Smooth muscle cell (in vitro differentiated cells): ENCODE measurements at regions not wholly inside any gene's neighbourhood (a gene's known extent, or its start where the extent isn't known, plus 50 kb on each side); places are given as distances from the start of the nearest gene placed in this dataset.
"Not testable (repeated sequence)": the region's sequence is repeated elsewhere in the genome, so short reads cannot be mapped to it uniquely, and the experiment has no call there.

Experiments used
- DNase-seq: peaks from one replicate; lab custom pipeline; 2025; ENCODE audit not compliant: unreplicated experiment; lab: John Stamatoyannopoulos, UW
- H2AFZ ChIP-seq: fragments of 200-600 bp; sonication (generic); 2 replicates; pipeline ENCODE4 v1.6.0; 2016; ENCODE audit warnings: antibody characterized with exemption, low read depth, mild to moderate bottlenecking
- H3F3A ChIP-seq: fragments of 200-600 bp; sonication (generic); 2 replicates; pipeline ENCODE4 v1.6.0; 2017; ENCODE audit warnings: antibody characterized with exemption, low read depth
- H3K27ac ChIP-seq: fragments of 200-600 bp; sonication (generic); 2 replicates; pipeline ENCODE4 v1.5.1; 2016; ENCODE audit warnings: low read depth, mild to moderate bottlenecking
- H3K27me3 ChIP-seq: fragments of 200-600 bp; sonication (generic); 2 replicates; pipeline ENCODE4 v1.6.1; 2016; ENCODE audit warnings: low read depth, mild to moderate bottlenecking
- H3K36me3 ChIP-seq: fragments of 200-600 bp; sonication (generic); 2 replicates; pipeline ENCODE4 v1.5.1; 2016; ENCODE audit warnings: low read depth
- H3K4me1 ChIP-seq: fragments of 200-600 bp; sonication (generic); 2 replicates; pipeline ENCODE4 v1.5.1; 2016; ENCODE audit warnings: low read depth
- H3K4me2 ChIP-seq: fragments of 200-600 bp; sonication (generic); 2 replicates; pipeline ENCODE4 v1.6.0; 2016; ENCODE audit warnings: mild to moderate bottlenecking
- H3K4me3 ChIP-seq: fragments of 200-600 bp; sonication (generic); 2 replicates; pipeline ENCODE4 v1.5.1; 2016; ENCODE audit warnings: mild to moderate bottlenecking
- H3K79me2 ChIP-seq: fragments of 200-600 bp; sonication (generic); 2 replicates; pipeline ENCODE4 v1.6.0; 2016; ENCODE audit warnings: low read depth, mild to moderate bottlenecking
- H3K9ac ChIP-seq: fragments of 200-600 bp; sonication (generic); 2 replicates; pipeline ENCODE4 v1.6.0; 2016; ENCODE audit warnings: low read depth
- H3K9me3 ChIP-seq: fragments of 200-600 bp; sonication (generic); replicated peaks from 2 replicates; pipeline ENCODE4 v1.5.1; 2016; ENCODE audit warnings: low read depth
- H4K20me1 ChIP-seq: fragments of 200-600 bp; sonication (generic); 2 replicates; pipeline ENCODE4 v1.6.0; 2016; ENCODE audit warnings: low read depth
- CTCF ChIP-seq: fragments of 200-600 bp; sonication (generic); IDR thresholded peaks from 2 replicates; pipeline ENCODE4 v1.5.1; 2017; ENCODE audit warnings: borderline replicate concordance, mild to moderate bottlenecking, antibody characterized with exemption; ENCODE audit not compliant: insufficient read depth, poor library complexity, severe bottlenecking
- WGBS: methylation state at CpG from one replicate; pipeline ENCODE4 v1.1.7; 2016; ENCODE audit warnings: low lambda C conversion rate; 5-methylcytosine and 5-hydroxymethylcytosine counted together

DNA sequence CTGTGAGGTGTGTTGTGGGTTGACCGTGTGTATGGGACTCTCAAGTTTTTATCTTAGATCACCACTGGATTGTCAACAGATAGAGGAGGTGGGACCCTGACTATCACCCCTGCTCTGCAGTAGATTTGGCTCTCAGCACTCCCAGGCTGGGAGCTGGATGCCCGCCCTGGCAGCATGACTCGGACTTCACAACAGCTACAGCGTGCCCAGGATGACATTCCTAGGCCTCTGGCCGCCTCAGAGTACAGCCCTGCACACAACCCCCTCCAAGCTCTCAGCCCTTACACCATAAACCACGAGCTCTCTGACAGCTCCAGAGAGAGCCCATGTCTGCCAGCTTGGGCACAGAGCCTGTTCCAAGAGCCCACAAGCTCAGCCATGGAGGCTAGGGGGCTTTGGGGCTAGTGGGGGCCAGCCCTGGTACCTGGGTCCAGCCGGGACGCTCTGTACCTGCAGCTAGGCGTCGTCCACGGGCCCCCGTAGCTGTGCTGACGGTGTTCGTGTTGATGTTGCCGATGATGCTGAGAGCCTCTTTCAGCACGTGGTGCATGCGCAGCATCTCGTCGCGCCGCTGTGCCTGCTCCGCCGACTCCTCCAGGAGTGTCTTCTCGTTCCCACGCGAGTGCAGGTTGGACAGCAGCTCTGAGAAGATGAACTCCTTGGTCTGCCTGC is 66.1 kb upstream of the LYSMD4 start:
- WGBS: 84% methylated on average over 23 of the region's 26 CpGs
- H3K36me3 ChIP-seq, H3K79me2 ChIP-seq, H3K27me3 ChIP-seq, H3K9ac ChIP-seq, H3K9me3 ChIP-seq, H3K27ac ChIP-seq, H4K20me1 ChIP-seq, H3K4me2 ChIP-seq, H3K4me3 ChIP-seq, DNase-seq, H3F3A ChIP-seq, H2AFZ ChIP-seq, H3K4me1 ChIP-seq: not testable (repeated sequence)

DNA sequence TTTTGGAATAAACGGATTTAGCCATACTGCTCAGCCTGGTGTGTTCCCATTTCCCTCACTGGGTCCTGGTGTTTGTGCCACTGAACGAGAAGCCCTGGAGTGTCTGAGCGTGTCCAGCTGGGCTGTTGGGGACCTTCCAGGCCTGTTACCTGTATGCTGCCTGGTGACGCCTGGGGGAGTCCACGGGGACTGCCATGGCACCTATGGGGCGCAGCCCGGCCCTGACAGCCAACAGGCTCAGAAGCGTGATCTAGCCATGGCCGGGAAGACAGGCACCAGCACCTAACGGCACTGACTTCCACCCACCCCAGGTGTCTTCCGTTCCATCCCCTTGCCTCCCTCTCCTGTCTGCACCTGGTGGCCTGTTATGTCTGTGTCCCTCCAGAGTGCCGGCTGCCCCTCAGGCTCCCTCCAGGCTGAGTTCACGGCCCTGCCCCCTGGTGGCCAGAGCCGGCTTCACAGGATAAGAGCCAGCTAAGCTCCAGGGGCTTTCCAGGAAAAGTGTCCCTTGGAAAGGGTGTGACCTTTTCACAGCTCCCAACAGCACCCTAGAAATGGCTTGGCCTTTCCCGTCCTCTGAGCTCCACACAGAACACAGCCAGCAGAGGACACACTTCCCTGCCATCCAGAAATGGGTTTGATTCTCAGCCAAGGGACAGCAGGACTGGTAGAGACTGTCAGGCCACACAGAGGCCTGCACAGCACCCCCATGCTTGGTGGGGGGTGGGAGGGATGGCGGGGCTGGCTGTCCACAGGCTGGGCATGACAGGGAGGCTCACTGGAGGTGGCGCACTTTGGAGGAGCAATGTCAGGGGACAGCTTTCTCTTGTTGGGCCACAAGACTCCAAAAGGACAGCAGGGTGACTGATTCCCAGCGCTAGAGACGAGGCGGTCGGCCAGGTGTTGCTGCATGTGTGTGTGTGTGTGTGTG is 64.0 kb upstream of the LYSMD4 start:
- TF ChIP-seq CTCF: peak; percentile 4
- WGBS: 50% methylated on average over 7 of the region's 21 CpGs
- H3K79me2 ChIP-seq, H3K4me2 ChIP-seq, H3K27ac ChIP-seq, H3K4me1 ChIP-seq, H3K4me3 ChIP-seq, H3K9ac ChIP-seq, H2AFZ ChIP-seq, H4K20me1 ChIP-seq, H3K27me3 ChIP-seq, H3F3A ChIP-seq, H3K9me3 ChIP-seq, H3K36me3 ChIP-seq, DNase-seq: not testable (repeated sequence)

DNA sequence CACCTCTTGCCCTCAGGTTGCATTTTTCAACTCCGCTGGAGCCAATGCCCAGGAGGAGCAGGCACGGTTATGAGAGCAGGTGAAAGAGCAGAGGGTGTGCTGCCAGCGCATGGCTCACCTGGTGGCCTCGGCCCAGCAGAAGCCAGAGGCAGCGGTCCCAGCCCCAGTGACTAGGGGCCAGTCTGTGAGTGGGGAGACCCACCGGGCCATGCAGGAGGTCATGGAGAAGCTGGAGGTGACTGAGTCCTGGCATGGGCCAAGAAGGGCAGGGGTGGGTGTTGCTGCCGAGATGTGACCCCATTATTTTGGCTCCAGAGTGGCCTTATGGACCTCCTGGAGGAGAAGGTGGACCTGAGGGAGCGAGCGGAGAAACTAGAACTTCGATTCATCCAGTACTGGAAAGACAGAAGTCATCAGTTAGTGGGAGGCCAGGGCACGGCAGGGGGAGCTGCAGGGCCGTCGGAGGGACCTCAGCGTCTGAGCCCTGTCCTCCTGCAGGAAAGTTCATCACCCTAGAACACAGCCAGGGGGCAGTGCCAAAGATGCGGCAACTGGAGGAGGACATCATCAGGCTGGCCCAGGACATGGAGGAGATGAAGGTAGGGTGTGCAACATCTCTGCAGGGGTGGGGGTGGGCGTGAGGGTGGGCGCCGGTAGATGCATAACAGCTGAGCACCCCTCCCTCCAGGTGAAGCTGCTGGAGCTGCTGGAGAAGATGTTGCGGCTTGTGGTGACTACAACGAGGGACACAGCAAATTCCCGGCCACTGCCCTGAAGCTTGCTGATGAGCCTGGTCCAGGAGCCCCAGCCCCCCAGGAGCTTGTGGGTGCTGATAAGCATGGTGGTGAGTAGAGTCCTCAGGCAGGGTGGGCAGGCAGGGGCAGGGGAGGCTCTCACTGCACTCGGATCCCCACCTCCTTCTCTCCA is 58.9 kb upstream of the LYSMD4 start:
- not testable (repeated sequence) for H3K4me3 ChIP-seq, H3K9ac ChIP-seq, H3K36me3 ChIP-seq, H3K79me2 ChIP-seq, H2AFZ ChIP-seq, H3K4me1 ChIP-seq, H3F3A ChIP-seq, H3K4me2 ChIP-seq, H3K27ac ChIP-seq, H4K20me1 ChIP-seq, H3K9me3 ChIP-seq, DNase-seq
- H3K27me3 ChIP-seq: peaks cover 20% of the 10 kb centered on the region
- WGBS: 79% methylated on average over 19 of the region's 22 CpGs

GRCh38 chr15:99790751-99791150 is 57.5 kb upstream of the LYSMD4 start:
- not testable (repeated sequence) for H3K4me3 ChIP-seq, H3K4me2 ChIP-seq, H3K9ac ChIP-seq, H4K20me1 ChIP-seq, H3F3A ChIP-seq, H3K79me2 ChIP-seq, H3K36me3 ChIP-seq, DNase-seq, H3K4me1 ChIP-seq, H3K9me3 ChIP-seq, H2AFZ ChIP-seq, H3K27ac ChIP-seq
- H3K27me3 ChIP-seq: peaks cover 31% of the 10 kb centered on the region
- 93% methylated on average over 7 of the region's 7 CpGs for WGBS
